Upper lobe of left lung (tissue), 6 donors: ENCODE measurements at regions not wholly inside any gene's neighbourhood (a gene's known extent, or its start where the extent isn't known, plus 50 kb on each side); places are given as distances from the start of the nearest gene placed in this dataset.

Source experiments
- ATAC-seq, 2 donors: fragments of 200-7000 bp; cut with Tn5 transposase; one replicate each; pipeline ENCODE4 v1.9.1; 2022; ENCODE audit warnings: mild to moderate bottlenecking in 2 of 2, moderate library complexity in 2 of 2; ENCODE audit not compliant: low FRiP score in 2 of 2
- DNase-seq, 2 donors: peaks; one replicate each; pipeline ENCODE4 v3.0.0-alpha.2; 2019 to 2020
- H3K27ac ChIP-seq, 4 donors: fragments of 200-600 bp; sonication (generic); one replicate each; pipeline ENCODE4 v1.5.1; 2016 to 2019
- H3K27me3 ChIP-seq, 4 donors: fragments of 200-600 bp; sonication (generic); one replicate each; pipeline ENCODE4 v1.5.1; 2017 to 2019
- H3K36me3 ChIP-seq, 4 donors: fragments of 200-600 bp; sonication (generic); one replicate each; pipeline ENCODE4 v1.5.1; 2016 to 2019
- H3K4me1 ChIP-seq, 4 donors: fragments of 200-600 bp; sonication (generic); one replicate each; pipeline ENCODE4 v1.5.1; 2018 to 2019
- H3K4me3 ChIP-seq, 4 donors: fragments of 200-600 bp; sonication (generic); one replicate each; pipeline ENCODE4 v1.5.1; 2017 to 2019; ENCODE audit warnings: mild to moderate bottlenecking in 2 of 4, moderate library complexity in 1 of 4
- H3K9me3 ChIP-seq, 4 donors: fragments of 200-600 bp; sonication (generic); one replicate each; pipeline ENCODE4 v1.5.1; 2018 to 2019
- EP300 ChIP-seq, 4 donors: sonication (generic); formaldehyde crosslinking; IDR thresholded peaks; one replicate each; pipeline ENCODE4 v1.5.1; 2017; ENCODE audit warnings: antibody characterized with exemption in 4 of 4, control low read depth in 2 of 4
- POLR2A ChIP-seq, 4 donors: fragments of 450-650 bp; IDR thresholded peaks; one replicate each; pipeline ENCODE4 v1.5.1; 2016 to 2017; ENCODE audit warnings: antibody characterized with exemption in 4 of 4, mild to moderate bottlenecking in 2 of 4
- POLR2AphosphoS5 ChIP-seq, 2 donors: sonication (generic); formaldehyde crosslinking; IDR thresholded peaks; one replicate each; pipeline ENCODE4 v1.5.1; 2017; ENCODE audit warnings: antibody characterized with exemption in 2 of 2
- WGBS, 2 donors: methylation state at CpG; one replicate each; pipeline ENCODE4 v1.1.5; 2017 to 2018; 5-methylcytosine and 5-hydroxymethylcytosine counted together
- TF ChIP-seq, protein P1 (sequence below), 6 experiments: fragments of 450-650 bp in 4 of 6; fragments of 200-600 bp in 2 of 6; sonication (generic) in 2 of 6; IDR thresholded peaks; one replicate each; pipeline ENCODE4 v1.5.1; 2016 to 2019; ENCODE audit warnings: antibody characterized with exemption in 6 of 6
- donor health status: DM: no; HTN: no; CAD: no; lungs with moderate emphysema.
- donor health status: DM: no; HTN: yes; CAD: no; lungs with severe emphysema.

DNA sequence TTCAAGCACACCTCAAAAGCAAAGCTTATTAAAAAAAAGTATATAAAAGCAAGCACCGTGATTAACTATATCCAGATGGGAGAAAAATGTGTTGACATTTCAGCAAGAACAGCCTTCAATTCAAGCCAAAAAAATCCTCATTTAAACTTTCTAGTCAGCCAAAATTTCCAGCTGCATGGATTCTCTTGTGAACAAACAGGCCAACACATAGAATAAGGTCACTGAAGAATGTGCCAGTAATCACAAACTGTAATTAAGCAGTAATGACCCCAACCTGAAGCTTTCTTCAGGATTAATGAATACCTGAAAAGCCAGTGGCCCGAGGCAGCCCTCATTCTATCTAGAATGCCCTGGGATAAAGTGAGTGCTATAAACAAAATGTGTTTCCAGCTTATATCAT is 130.7 kb upstream of the KCNMB2 start:
- Histone ChIP-seq H3K9me3 (no peaks in the 10 kb centered on the region), H3K27me3 (no peaks in the 10 kb centered on the region), H3K4me3 (no peak overlapping the region), H3K36me3 (no peaks in the 10 kb centered on the region), H3K4me1 (no peaks in the 10 kb centered on the region), H3K27ac (no peak overlapping the region)
- 40 to 41% methylated on average over 2 of the region's 2 CpGs for WGBS, 2 donors
- DNase-seq (no peak), ATAC-seq (no peak)
- TF ChIP-seq POLR2A (IDR thresholded peaks at IDR 0.05): no peak
- TF ChIP-seq POLR2AphosphoS5 (IDR thresholded peaks at IDR 0.05): no peak
- TF ChIP-seq, protein P1, sequence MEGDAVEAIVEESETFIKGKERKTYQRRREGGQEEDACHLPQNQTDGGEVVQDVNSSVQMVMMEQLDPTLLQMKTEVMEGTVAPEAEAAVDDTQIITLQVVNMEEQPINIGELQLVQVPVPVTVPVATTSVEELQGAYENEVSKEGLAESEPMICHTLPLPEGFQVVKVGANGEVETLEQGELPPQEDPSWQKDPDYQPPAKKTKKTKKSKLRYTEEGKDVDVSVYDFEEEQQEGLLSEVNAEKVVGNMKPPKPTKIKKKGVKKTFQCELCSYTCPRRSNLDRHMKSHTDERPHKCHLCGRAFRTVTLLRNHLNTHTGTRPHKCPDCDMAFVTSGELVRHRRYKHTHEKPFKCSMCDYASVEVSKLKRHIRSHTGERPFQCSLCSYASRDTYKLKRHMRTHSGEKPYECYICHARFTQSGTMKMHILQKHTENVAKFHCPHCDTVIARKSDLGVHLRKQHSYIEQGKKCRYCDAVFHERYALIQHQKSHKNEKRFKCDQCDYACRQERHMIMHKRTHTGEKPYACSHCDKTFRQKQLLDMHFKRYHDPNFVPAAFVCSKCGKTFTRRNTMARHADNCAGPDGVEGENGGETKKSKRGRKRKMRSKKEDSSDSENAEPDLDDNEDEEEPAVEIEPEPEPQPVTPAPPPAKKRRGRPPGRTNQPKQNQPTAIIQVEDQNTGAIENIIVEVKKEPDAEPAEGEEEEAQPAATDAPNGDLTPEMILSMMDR (IDR thresholded peaks at IDR 0.05): no peak
- no peak for TF ChIP-seq EP300 (IDR thresholded peaks at IDR 0.05)

DNA sequence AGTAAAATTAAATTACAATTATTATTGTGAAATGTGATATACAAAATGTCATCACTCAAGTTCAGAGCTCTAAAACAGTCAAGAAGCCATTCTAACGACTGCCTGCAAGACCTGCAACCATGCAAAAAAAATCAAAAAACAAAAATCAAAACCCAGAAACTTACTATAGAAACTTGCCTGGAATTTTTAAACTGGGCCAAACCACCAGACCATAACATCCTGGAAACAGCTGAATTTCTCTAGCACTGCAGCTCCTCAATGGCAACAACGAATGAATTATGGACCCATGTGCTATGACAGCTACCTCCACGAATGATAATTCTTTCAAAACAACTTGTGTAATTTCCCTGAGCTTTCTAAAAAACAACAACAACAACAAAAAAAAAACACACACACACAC is 130.0 kb upstream of the KCNMB2 start:
- TF ChIP-seq POLR2AphosphoS5 (IDR thresholded peaks at IDR 0.05) (no peak), EP300 (IDR thresholded peaks at IDR 0.05) (no peak), POLR2A (IDR thresholded peaks at IDR 0.05) (no peak)
- TF ChIP-seq, protein P1 (IDR thresholded peaks at IDR 0.05): no peak
- Histone ChIP-seq H3K27me3 (no peaks in the 10 kb centered on the region), H3K4me1 (no peaks in the 10 kb centered on the region), H3K9me3 (no peaks in the 10 kb centered on the region), H3K27ac (no peak overlapping the region), H3K36me3 (no peaks in the 10 kb centered on the region), H3K4me3 (no peak overlapping the region)
- DNase-seq: no peak
- 56 to 57% methylated on average over 3 of the region's 3 CpGs for WGBS, 2 donors
- ATAC-seq: no peak

DNA sequence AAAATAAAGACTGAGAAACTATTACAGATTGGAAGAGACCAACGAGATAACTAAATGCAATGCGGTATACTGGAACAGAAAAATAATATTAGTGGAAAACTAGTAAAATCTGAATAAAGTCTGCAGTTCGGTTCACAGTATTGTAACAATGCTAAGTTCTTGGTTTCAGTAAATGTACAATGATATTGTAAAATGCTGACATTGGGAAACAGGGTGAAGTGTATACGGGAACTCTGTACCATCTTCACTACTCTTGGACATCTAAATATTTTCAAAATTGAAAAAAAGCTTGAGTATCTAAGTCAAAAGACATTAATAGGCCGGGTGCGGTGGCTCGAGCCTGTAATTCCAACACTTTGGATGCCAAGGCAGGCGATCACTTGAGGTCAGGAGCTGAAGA is 120.9 kb upstream of the KCNMB2 start:
- H3K27ac ChIP-seq: no peak overlapping the region
- DNase-seq (no peak), ATAC-seq (no peak)
- H3K4me3 ChIP-seq: no peak overlapping the region
- TF ChIP-seq, protein P1 (IDR thresholded peaks at IDR 0.05): no peak
- TF ChIP-seq EP300 (IDR thresholded peaks at IDR 0.05) (no peak), POLR2AphosphoS5 (IDR thresholded peaks at IDR 0.05) (no peak), POLR2A (IDR thresholded peaks at IDR 0.05) (no peak)
- H3K4me1 ChIP-seq: no peaks in the 10 kb centered on the region
- no peaks in the 10 kb centered on the region for H3K9me3 ChIP-seq
- no peaks in the 10 kb centered on the region for H3K36me3 ChIP-seq
- H3K27me3 ChIP-seq: no peaks in the 10 kb centered on the region
- 91 to 92% methylated on average over 8 of the region's 8 CpGs for WGBS, 2 donors

DNA sequence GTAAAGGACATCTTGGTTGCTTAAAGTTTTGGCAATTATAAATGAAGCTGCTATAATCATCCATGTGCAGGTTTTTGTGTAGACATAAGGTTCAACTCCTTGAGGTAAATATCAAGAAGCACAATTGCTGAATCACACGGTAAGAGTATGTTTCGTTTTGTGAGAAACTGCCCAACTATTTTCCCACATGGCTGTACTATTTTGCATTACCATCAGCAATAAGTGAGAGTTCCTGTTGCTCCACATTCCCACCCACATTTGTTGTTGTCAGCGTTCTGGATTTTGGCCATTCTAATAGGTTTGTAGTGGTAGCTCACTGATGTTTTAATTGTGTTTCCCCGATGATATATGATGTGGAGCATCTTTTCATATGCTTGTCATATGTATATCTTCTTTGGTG is 118.5 kb upstream of the KCNMB2 start:
- H3K27ac ChIP-seq: no peak overlapping the region
- no peaks in the 10 kb centered on the region for H3K9me3 ChIP-seq
- no peaks in the 10 kb centered on the region for H3K27me3 ChIP-seq
- no peak overlapping the region for H3K4me3 ChIP-seq
- no peak for DNase-seq
- TF ChIP-seq POLR2A (IDR thresholded peaks at IDR 0.05) (no peak), POLR2AphosphoS5 (IDR thresholded peaks at IDR 0.05) (no peak), EP300 (IDR thresholded peaks at IDR 0.05) (no peak)
- TF ChIP-seq, protein P1 (IDR thresholded peaks at IDR 0.05): no peak
- H3K36me3 ChIP-seq: no peaks in the 10 kb centered on the region
- WGBS, 2 donors: 89 to 96% methylated on average over 4 of the region's 4 CpGs
- H3K4me1 ChIP-seq: no peaks in the 10 kb centered on the region
- ATAC-seq: no peak

DNA sequence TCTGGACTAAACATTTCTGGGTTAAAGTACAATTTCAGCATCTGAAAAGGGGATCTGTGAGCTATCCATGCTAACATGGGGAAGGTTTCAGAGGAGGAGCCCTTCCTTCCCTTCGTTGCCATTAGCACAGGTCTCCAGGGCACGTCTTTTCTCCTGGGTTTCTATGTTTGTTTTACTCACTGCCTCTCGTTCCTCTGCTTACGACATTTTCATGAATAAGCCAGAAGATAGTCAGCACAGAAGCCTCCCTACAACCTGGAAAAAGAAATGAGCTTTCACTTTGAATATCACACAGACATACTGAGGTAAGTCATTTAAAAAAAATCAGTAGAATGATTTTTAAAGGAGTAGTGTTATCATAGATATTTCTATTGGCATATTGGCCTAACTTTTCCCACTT is 117.2 kb upstream of the KCNMB2 start:
- WGBS, 2 donors: 53 to 60% methylated on average over 4 of the region's 4 CpGs
- no peaks in the 10 kb centered on the region for H3K27me3 ChIP-seq
- H3K4me1 ChIP-seq: no peaks in the 10 kb centered on the region
- H3K4me3 ChIP-seq: no peak overlapping the region
- no peaks in the 10 kb centered on the region for H3K36me3 ChIP-seq
- DNase-seq (no peak), ATAC-seq (peak in 1 of 2 donors; percentile 26)
- no peak overlapping the region for H3K27ac ChIP-seq
- H3K9me3 ChIP-seq: no peaks in the 10 kb centered on the region
- TF ChIP-seq POLR2A (IDR thresholded peaks at IDR 0.05): no peak
- TF ChIP-seq, protein P1 (IDR thresholded peaks at IDR 0.05): no peak
